Neural progenitor cell (in vitro differentiated cells): ENCODE measurements at regions not wholly inside any gene's neighbourhood (a gene's known extent, or its start where the extent isn't known, plus 50 kb on each side); places are given as distances from the start of the nearest gene placed in this dataset.

Experiments
- CTCF ChIP-seq: fragments of 200-600 bp; sonication (generic); IDR thresholded peaks from 2 replicates; pipeline ENCODE4 v1.5.1; 2017; ENCODE audit warnings: antibody characterized with exemption, mild to moderate bottlenecking
- EZH2 ChIP-seq: fragments of 200-600 bp; sonication (generic); IDR thresholded peaks from 2 replicates; pipeline ENCODE4 v1.6.1; 2017; ENCODE audit warnings: antibody characterized with exemption, mild to moderate bottlenecking, moderate library complexity

DNA sequence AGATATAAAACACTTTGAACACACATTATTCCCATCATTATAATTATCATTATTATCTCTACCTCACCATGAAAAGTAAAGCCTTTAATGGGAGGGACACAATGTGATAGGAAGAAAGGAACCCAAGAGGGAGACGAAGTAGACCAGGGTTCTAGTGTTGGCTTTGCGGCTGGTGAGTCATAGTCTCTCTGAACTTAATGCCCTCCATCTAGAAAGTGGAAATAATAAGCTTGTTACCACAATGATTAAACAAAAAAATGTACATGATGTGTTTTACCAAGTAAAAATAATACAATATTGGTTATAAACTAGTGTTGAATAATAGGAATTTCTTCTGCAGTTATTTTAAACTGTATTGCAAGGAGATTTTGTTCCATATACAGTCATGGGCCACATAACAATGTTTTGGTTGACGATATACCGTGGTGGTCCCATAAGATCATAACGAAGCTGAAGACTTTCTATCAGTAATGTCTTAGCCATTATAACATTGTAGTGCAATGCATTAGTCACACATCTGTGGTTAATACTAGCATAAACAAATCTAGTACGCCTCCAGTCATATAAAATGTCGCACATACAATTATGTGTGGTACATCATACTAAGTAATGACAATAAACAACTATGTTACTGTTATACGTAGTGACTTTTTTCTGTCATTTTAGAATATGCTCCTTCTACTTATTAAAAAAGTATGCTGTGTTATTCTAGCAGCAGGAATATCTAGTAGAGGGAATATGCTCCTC is 450.6 kb upstream of the SORCS1 start:
- TF ChIP-seq CTCF (no peak), EZH2 (no peak)
